Trophoblast cell (in vitro differentiated cells and primary cell): ENCODE measurements at regions not wholly inside any gene's neighbourhood (a gene's known extent, or its start where the extent isn't known, plus 50 kb on each side); places are given as distances from the start of the nearest gene placed in this dataset.

Experiments
- DNase-seq, 2 donors: peaks; one replicate each; pipeline ENCODE4 v3.0.0-alpha.2; 2016
- H2AFZ ChIP-seq: 2 replicates; pipeline ENCODE4 v1.6.1; 2013; ENCODE audit warnings: low read length, moderate library complexity, mild to moderate bottlenecking; ENCODE audit not compliant: insufficient read depth, poor library complexity
- H2AK5ac ChIP-seq: 2 replicates; pipeline ENCODE4 v1.6.1; 2013; ENCODE audit warnings: mild to moderate bottlenecking, low read length
- H2BK120ac ChIP-seq: 2 replicates; pipeline ENCODE4 v1.6.1; 2013; ENCODE audit warnings: low read length, mild to moderate bottlenecking, moderate library complexity; ENCODE audit not compliant: insufficient read depth, poor library complexity
- H2BK12ac ChIP-seq: 2 replicates; pipeline ENCODE4 v1.6.1; 2013; ENCODE audit warnings: mild to moderate bottlenecking, low read length, moderate library complexity
- H2BK5ac ChIP-seq: 2 replicates; pipeline ENCODE4 v1.6.1; 2013; ENCODE audit warnings: low read length, low read depth, moderate library complexity, mild to moderate bottlenecking; ENCODE audit not compliant: poor library complexity
- H3K14ac ChIP-seq: 2 replicates; pipeline ENCODE4 v1.6.1; 2013; ENCODE audit warnings: mild to moderate bottlenecking, low read length
- H3K18ac ChIP-seq: 2 replicates; pipeline ENCODE4 v1.6.1; 2013; ENCODE audit warnings: mild to moderate bottlenecking, low read length
- H3K23ac ChIP-seq: 2 replicates; pipeline ENCODE4 v1.6.1; 2013; ENCODE audit warnings: low read length
- H3K27ac ChIP-seq: 2 replicates; pipeline ENCODE4 v1.5.1; 2013; ENCODE audit warnings: low read depth, mild to moderate bottlenecking, inconsistent platforms, low read length, moderate library complexity
- H3K27me3 ChIP-seq: 2 replicates; pipeline ENCODE4 v1.6.1; 2013; ENCODE audit warnings: inconsistent platforms, mild to moderate bottlenecking, low read length, moderate library complexity; ENCODE audit not compliant: insufficient read depth
- H3K36me3 ChIP-seq, 2 experiments: 1 replicate in 1 of 2; 2 replicates in 1 of 2; pipeline ENCODE4 v1.6.1; 2013; ENCODE audit warnings: low read length in 2 of 2, mild to moderate bottlenecking in 2 of 2, moderate library complexity in 1 of 2; ENCODE audit not compliant: insufficient read depth in 2 of 2, control insufficient read depth in 1 of 2
- H3K4ac ChIP-seq: 2 replicates; pipeline ENCODE4 v1.6.1; 2013; ENCODE audit warnings: low read depth, mild to moderate bottlenecking, low read length, moderate library complexity
- H3K4me1 ChIP-seq, 2 experiments: 1 replicate in 1 of 2; 2 replicates in 1 of 2; pipeline ENCODE4 v1.6.1; 2013; ENCODE audit warnings: low read length in 2 of 2, mild to moderate bottlenecking in 2 of 2, moderate library complexity in 1 of 2; ENCODE audit not compliant: insufficient read depth in 2 of 2, control insufficient read depth in 1 of 2
- H3K4me2 ChIP-seq: 2 replicates; pipeline ENCODE4 v1.6.1; 2013; ENCODE audit warnings: inconsistent platforms, mild to moderate bottlenecking, low read length, moderate library complexity
- H3K4me3 ChIP-seq: 2 replicates; pipeline ENCODE4 v1.5.1; 2013; ENCODE audit warnings: mild to moderate bottlenecking, low read depth, low read length, inconsistent platforms
- H3K79me1 ChIP-seq: one replicate; pipeline ENCODE4 v1.6.1; 2013; ENCODE audit warnings: low read length
- H3K79me2 ChIP-seq: 2 replicates; pipeline ENCODE4 v1.6.1; 2013; ENCODE audit warnings: low read length, mild to moderate bottlenecking; ENCODE audit not compliant: control insufficient read depth, insufficient read depth, poor library complexity
- H3K9ac ChIP-seq: 2 replicates; pipeline ENCODE4 v1.6.1; 2013; ENCODE audit warnings: mild to moderate bottlenecking, low read length
- H3K9me3 ChIP-seq: 2 replicates; pipeline ENCODE4 v1.6.1; 2013; ENCODE audit warnings: low read depth, mild to moderate bottlenecking, control low read depth, inconsistent platforms, low read length; ENCODE audit not compliant: insufficient read depth
- H4K12ac ChIP-seq: 2 replicates; pipeline ENCODE4 v1.6.1; 2013; ENCODE audit warnings: low read depth, mild to moderate bottlenecking, low read length, moderate library complexity
- H4K8ac ChIP-seq: 2 replicates; pipeline ENCODE4 v1.6.1; 2013; ENCODE audit warnings: low read depth, mild to moderate bottlenecking, low read length, moderate library complexity
- H4K91ac ChIP-seq: one replicate; pipeline ENCODE4 v1.6.1; 2013; ENCODE audit warnings: low read depth, mild to moderate bottlenecking, low read length, moderate library complexity
- WGBS: extraction: QIAGEN DNeasy Blood & Tissue Kit; methylation state at CpG from one replicate; pipeline ENCODE4 v1.1.7; 2013; ENCODE audit warnings: missing lambda C conversion rate; ENCODE audit not compliant: insufficient read length, insufficient coverage; ENCODE audit errors: extremely low coverage; 5-methylcytosine and 5-hydroxymethylcytosine counted together

DNA sequence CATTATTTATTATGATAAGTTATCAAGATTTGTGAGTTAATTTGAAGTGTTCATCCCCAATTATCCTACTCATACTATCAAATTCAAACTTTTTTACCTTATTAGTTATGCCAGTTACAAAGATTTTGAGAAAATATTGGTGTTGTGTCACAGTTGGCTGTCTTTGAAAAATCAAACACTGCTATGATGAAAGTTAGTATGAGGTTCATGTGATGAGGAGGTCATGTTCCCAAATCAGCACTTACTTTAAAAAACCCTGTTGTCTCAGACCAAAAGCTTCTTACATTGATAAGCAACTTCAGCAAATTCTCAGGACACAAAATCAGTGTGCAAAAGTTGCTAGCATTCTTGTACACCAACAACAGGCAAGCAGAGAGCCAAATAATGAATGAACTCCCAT is 68.1 kb downstream of the TTC6 start:
- Histone ChIP-seq H3K4me3 (no peak overlapping the region), H3K9ac (no peak overlapping the region), H3K18ac (no peak overlapping the region), H2BK12ac (no peak overlapping the region), H4K12ac (no peak overlapping the region), H2AK5ac (no peak overlapping the region), H3K14ac (no peak overlapping the region), H4K8ac (no peak overlapping the region), H3K36me3 (no peaks in the 10 kb centered on the region), H3K9me3 (no peaks in the 10 kb centered on the region), H3K4me2 (no peak overlapping the region), H2AFZ (no peak overlapping the region), H3K4ac (no peak overlapping the region), H2BK120ac (no peak overlapping the region), H3K79me1 (no peaks in the 10 kb centered on the region), H3K23ac (no peak overlapping the region), H3K27me3 (no peaks in the 10 kb centered on the region), H3K79me2 (no peaks in the 10 kb centered on the region), H4K91ac (no peak overlapping the region), H3K27ac (no peak overlapping the region), H2BK5ac (no peak overlapping the region), H3K4me1 (no peaks in the 10 kb centered on the region)
- DNase-seq: no peak

DNA sequence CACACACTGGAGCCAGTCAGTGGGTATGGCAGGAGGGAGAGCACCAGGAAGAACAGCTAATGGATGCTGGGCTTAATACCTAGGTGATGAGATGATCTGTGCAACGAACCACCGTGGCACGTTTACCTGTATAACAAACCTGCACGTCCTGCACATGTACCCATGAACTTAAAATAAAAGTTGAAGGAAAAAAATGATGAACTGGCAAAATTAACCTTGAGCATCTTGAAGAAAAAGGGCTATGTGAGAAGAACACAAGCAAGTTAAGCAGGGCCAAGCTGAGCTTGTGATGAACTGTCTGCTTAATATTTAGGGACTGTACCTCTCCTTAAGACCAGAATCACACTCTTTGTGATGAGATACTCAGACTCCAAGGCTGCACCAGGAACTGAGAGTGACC is 70.0 kb downstream of the TTC6 start:
- Histone ChIP-seq H2AFZ (no peak overlapping the region), H2BK12ac (no peak overlapping the region), H3K79me2 (no peaks in the 10 kb centered on the region), H2BK5ac (no peak overlapping the region), H3K14ac (no peak overlapping the region), H3K27me3 (no peaks in the 10 kb centered on the region), H3K18ac (no peak overlapping the region), H3K4me1 (no peaks in the 10 kb centered on the region), H2BK120ac (no peak overlapping the region), H3K36me3 (no peaks in the 10 kb centered on the region), H3K9me3 (no peaks in the 10 kb centered on the region), H4K91ac (no peak overlapping the region), H4K12ac (no peak overlapping the region), H3K4me2 (no peak overlapping the region), H3K27ac (no peak overlapping the region), H3K23ac (no peak overlapping the region), H2AK5ac (no peak overlapping the region), H3K9ac (no peak overlapping the region), H4K8ac (no peak overlapping the region), H3K4me3 (no peak overlapping the region), H3K79me1 (no peaks in the 10 kb centered on the region), H3K4ac (no peak overlapping the region)
- no peak for DNase-seq
- WGBS: no CpG with 5 or more reads among the region's 4 CpGs

DNA sequence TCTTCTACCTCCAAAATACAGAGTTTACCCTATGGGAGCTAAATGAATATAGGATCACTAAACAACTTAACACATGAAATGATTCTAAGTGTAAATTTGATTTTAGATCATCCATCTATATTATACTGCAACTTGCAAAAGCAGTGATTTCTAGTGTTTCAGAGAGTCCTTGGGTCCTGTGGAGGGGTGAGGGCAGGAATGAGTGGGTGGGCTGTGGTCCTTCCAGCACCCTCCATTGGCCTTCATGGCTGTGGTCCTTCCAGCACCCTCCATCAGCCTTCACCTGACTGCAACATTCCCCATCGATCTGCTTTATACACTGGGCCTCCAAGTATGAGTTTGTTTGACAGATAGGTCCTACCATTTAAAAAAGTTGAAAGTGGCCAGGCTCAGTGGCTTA is 70.5 kb downstream of the TTC6 start:
- no peak overlapping the region for H2AFZ ChIP-seq
- H3K36me3 ChIP-seq: no peaks in the 10 kb centered on the region
- H3K4me1 ChIP-seq: no peaks in the 10 kb centered on the region
- no peaks in the 10 kb centered on the region for H3K27me3 ChIP-seq
- no peak overlapping the region for H3K23ac ChIP-seq
- no peaks in the 10 kb centered on the region for H3K79me1 ChIP-seq
- no peak overlapping the region for H3K9ac ChIP-seq
- DNase-seq: no peak
- H3K4ac ChIP-seq: no peak overlapping the region
- H3K4me3 ChIP-seq: no peak overlapping the region
- H3K14ac ChIP-seq: no peak overlapping the region
- no peak overlapping the region for H3K4me2 ChIP-seq
- no peak overlapping the region for H4K8ac ChIP-seq
- H2AK5ac ChIP-seq: no peak overlapping the region
- H3K18ac ChIP-seq: no peak overlapping the region
- no peak overlapping the region for H4K12ac ChIP-seq
- no peaks in the 10 kb centered on the region for H3K79me2 ChIP-seq
- H2BK120ac ChIP-seq: no peak overlapping the region
- H4K91ac ChIP-seq: no peak overlapping the region
- H2BK5ac ChIP-seq: no peak overlapping the region
- no peak overlapping the region for H3K27ac ChIP-seq
- no peaks in the 10 kb centered on the region for H3K9me3 ChIP-seq
- H2BK12ac ChIP-seq: no peak overlapping the region
- WGBS: no CpG with 5 or more reads among the region's 1 CpG

DNA sequence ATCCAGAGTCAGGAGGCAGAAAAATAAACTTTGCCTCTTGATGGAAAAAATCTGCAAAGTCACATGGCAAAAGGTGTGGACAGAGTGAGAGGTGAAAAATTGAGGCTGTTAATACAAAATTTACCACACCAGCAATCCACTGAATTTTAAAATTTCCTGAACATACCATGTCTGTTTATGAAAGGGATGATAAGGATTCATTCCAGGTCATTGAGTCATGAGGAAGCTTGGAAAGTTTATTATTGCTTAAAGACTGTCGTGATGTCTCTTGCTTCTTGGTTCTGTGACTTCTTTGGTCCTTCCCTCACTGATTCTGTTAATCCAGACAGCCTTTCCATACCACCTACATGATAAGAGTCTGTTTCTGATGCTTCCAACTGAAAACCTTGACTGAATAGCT is 73.2 kb downstream of the TTC6 start:
- H3K27me3 ChIP-seq: no peaks in the 10 kb centered on the region
- no peak overlapping the region for H3K4me2 ChIP-seq
- no peak overlapping the region for H2AFZ ChIP-seq
- no peak overlapping the region for H3K4me3 ChIP-seq
- H4K8ac ChIP-seq: no peak overlapping the region
- H4K12ac ChIP-seq: no peak overlapping the region
- no peak overlapping the region for H4K91ac ChIP-seq
- WGBS: no CpG with 5 or more reads among the region's 1 CpG
- no peaks in the 10 kb centered on the region for H3K79me1 ChIP-seq
- no peak overlapping the region for H2BK5ac ChIP-seq
- H3K27ac ChIP-seq: no peak overlapping the region
- H3K79me2 ChIP-seq: no peaks in the 10 kb centered on the region
- no peak overlapping the region for H3K4ac ChIP-seq
- H3K9me3 ChIP-seq: no peaks in the 10 kb centered on the region
- no peak overlapping the region for H2BK120ac ChIP-seq
- DNase-seq: peak in 1 of 2 donors; percentile 38
- no peaks in the 10 kb centered on the region for H3K36me3 ChIP-seq
- H3K18ac ChIP-seq: no peak overlapping the region
- H2BK12ac ChIP-seq: no peak overlapping the region
- no peaks in the 10 kb centered on the region for H3K4me1 ChIP-seq
- no peak overlapping the region for H3K23ac ChIP-seq
- no peak overlapping the region for H3K9ac ChIP-seq
- H2AK5ac ChIP-seq: no peak overlapping the region
- H3K14ac ChIP-seq: no peak overlapping the region

DNA sequence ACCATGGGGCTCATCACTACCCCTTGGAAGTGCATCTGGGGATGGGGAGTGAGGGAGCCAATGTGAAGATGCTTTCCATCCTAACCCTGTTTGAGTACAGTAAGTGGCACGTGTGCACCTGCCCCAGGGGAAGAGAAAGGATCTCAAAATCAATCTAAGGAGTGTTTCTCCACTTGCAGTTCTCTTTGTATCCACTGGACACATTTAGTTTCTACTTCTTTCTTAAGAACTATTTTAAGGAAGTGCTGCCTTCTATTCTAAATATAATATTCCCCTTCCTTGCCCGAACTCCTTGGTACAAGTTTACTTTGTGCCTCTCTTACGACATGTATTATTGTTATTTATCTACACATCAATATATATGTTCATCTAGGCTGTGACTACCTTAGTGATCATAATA is 73.8 kb downstream of the TTC6 start:
- DNase-seq: no peak
- Histone ChIP-seq H3K4ac (no peak overlapping the region), H3K79me2 (no peaks in the 10 kb centered on the region), H2BK120ac (no peak overlapping the region), H3K27ac (no peak overlapping the region), H3K9me3 (no peaks in the 10 kb centered on the region), H3K23ac (no peak overlapping the region), H4K8ac (no peak overlapping the region), H3K27me3 (no peaks in the 10 kb centered on the region), H3K18ac (no peak overlapping the region), H3K9ac (no peak overlapping the region), H4K91ac (no peak overlapping the region), H2BK5ac (no peak overlapping the region), H3K79me1 (no peaks in the 10 kb centered on the region), H3K14ac (no peak overlapping the region), H3K4me2 (no peak overlapping the region), H2AK5ac (no peak overlapping the region), H2AFZ (no peak overlapping the region), H2BK12ac (no peak overlapping the region), H4K12ac (no peak overlapping the region), H3K4me3 (no peak overlapping the region), H3K36me3 (no peaks in the 10 kb centered on the region), H3K4me1 (no peaks in the 10 kb centered on the region)
- WGBS: no CpG with 5 or more reads among the region's 3 CpGs
